ENCODE measurements at regions not wholly inside any gene's neighbourhood (a gene's known extent, or its start where the extent isn't known, plus 50 kb on each side); places are given as distances from the start of the nearest gene placed in this dataset.

GRCh38 chr5:106699198-106699597 is 971.5 kb downstream of the EFNA5 start:
- TF ChIP-seq EGR1 (IDR thresholded peaks at IDR 0.05; ENCODE audit: low read depth in 2 of 2) (no peak), MAX (IDR thresholded peaks at IDR 0.05) (no peak), CTCF (IDR thresholded peaks at IDR 0.05; ENCODE audit: low read depth, low read length, missing input control) (no peak), ATF3 (IDR thresholded peaks at IDR 0.05) (no peak)

All from liver (tissue), 3 donors.